ENCODE measurements at regions not wholly inside any gene's neighbourhood (a gene's known extent, or its start where the extent isn't known, plus 50 kb on each side); places are given as distances from the start of the nearest gene placed in this dataset.
"Not testable (repeated sequence)": the region's sequence is repeated elsewhere in the genome, so short reads cannot be mapped to it uniquely, and the experiment has no call there.

GRCh38 chr18:14382666-14383065 is 160.7 kb downstream of the POTEC start:
- H3K27ac ChIP-seq; intact Hi-C loops (cut with DNase I); H3K9me3 ChIP-seq; H3K4me3 ChIP-seq; ATAC-seq; H3K27me3 ChIP-seq; DNase-seq; H3K36me3 ChIP-seq; H3K4me1 ChIP-seq: not testable (repeated sequence)
- 75 to 90% (median 87%) methylated on average over 11 to 23 of the region's 25 CpGs for WGBS, 4 donors

GRCh38 chr18:14379489-14379888 is 163.9 kb downstream of the POTEC start:
- H3K36me3 ChIP-seq; DNase-seq; H3K4me3 ChIP-seq; H3K27ac ChIP-seq; H3K4me1 ChIP-seq; intact Hi-C loops (cut with DNase I); ATAC-seq; H3K9me3 ChIP-seq; H3K27me3 ChIP-seq: not testable (repeated sequence)
- 87 to 97% (median 94%) methylated on average over 2 of the region's 2 CpGs for WGBS, 4 donors

DNA sequence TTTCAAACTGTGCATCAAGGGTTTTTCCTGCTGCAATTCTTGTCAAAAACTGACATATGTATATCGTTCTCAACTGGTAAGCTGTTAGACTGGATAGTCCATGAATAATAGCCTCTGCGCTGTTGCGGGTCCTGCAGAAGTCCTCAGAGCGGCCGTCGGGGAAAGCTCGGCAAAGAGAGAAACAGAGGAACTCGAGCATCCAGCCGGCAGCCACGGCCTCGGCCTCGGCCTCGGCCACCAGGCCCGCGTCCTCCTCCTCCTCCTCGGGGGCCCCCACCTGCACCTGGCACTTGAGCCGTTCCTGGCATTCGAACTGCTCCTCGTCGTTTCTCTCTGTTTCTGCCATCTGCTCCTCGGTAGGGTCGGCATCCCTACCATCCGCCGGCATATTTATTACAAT is 165.0 kb downstream of the POTEC start:
- DNase-seq; H3K4me1 ChIP-seq; intact Hi-C loops (cut with DNase I); ATAC-seq; H3K27ac ChIP-seq; H3K4me3 ChIP-seq; H3K36me3 ChIP-seq; H3K9me3 ChIP-seq; H3K27me3 ChIP-seq: not testable (repeated sequence)
- 82 to 90% (median 85%) methylated on average over 24 of the region's 24 CpGs for WGBS, 4 donors

- peak in 1 of 5 donors; percentile 54 for DNase-seq
Observed at GRCh38 chr18:14361346-14361745, 182.1 kb downstream of the POTEC start.

DNA sequence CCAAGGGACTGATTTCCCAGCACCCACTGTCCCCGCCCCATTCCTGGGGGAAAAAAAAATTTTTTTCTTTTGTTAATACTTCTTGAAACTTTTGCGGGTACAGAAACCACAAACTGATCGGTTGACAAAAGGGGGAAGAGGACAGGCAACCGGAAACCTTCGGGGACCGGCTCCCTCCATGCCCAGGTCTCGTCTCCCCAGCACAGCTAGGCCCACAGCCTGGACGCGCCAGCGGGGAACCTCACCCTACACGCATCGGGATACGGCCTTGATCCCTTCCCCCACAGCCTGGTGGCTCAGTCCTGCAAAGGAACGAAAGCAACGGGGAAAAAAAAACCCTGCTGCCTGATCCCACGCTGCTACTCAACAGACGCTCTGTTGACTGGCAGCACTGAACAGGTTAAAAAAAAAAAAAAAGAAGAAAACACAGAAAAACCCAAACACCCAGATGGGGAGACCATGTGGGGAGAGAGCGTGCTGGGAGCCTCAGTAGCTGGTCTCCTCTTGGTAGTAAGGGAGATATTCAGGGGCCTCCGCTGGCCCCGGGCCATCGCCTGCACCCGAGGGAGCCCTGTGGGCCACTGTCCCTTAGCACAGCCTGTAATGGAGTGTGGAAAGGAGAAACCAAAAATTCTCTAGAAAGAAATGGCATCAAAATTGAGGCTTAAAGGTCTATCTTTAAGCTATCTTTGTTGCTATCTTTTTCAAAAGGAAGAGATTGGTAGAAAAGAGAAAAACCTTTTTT is 185.7 kb downstream of the POTEC start:
- H3K4me3 ChIP-seq; H3K27me3 ChIP-seq; H3K9me3 ChIP-seq; H3K4me1 ChIP-seq; H3K27ac ChIP-seq; H3K36me3 ChIP-seq; intact Hi-C loops (cut with DNase I); ATAC-seq; DNase-seq: not testable (repeated sequence)
- WGBS, 4 donors = 83 to 91% (median 88%) methylated on average over 21 to 22 of the region's 22 CpGs

More at GRCh38 chr18:14361346-14361745, 182.1 kb downstream of the POTEC start:
- ATAC-seq; H3K4me3 ChIP-seq; H3K36me3 ChIP-seq; intact Hi-C loops (cut with DNase I); H3K4me1 ChIP-seq; H3K27ac ChIP-seq; H3K27me3 ChIP-seq; H3K9me3 ChIP-seq: not testable (repeated sequence)
- 85 to 91% (median 88%) methylated on average over 14 to 18 of the region's 18 CpGs for WGBS, 4 donors

GRCh38 chr18:14342170-14342569 is 201.2 kb downstream of the POTEC start:
- 32 to 37% (median 32%) methylated on average over 3 of the region's 3 CpGs for WGBS, 4 donors

DNA sequence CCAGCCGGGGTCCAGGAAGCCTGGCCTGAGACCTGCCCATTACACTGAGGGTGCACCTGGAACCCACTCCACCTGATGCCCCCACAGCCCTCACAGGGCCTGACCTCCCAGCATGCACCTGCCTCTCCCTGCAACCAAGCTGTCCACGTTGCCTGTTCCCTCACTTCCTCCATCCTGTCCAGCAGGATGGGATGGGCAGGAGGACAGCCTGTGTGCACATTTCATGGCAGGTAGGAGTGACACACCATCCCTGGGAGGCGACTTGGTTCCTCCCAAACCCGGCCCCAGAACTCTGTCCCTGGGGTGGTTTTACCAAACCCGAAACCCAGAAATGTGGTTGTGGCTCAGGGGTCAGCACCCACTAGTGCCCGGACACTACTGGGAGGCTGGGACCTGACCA is 203.8 kb upstream of the ZNF519 start:
- 58 to 81% (median 71%) methylated on average over 5 to 6 of the region's 6 CpGs for whole genome bisulfite sequencing, 4 donors
- ATAC-seq; H3K27me3 ChIP-seq; H3K36me3 ChIP-seq; H3K9me3 ChIP-seq; DNase-seq; H3K4me3 ChIP-seq; intact Hi-C loops (cut with DNase I); H3K4me1 ChIP-seq; H3K27ac ChIP-seq: not testable (repeated sequence)

More at GRCh38 chr18:14342170-14342569, 201.2 kb downstream of the POTEC start:
- H3K4me1 ChIP-seq; ATAC-seq; H3K36me3 ChIP-seq; H3K27ac ChIP-seq; H3K4me3 ChIP-seq; H3K27me3 ChIP-seq; intact Hi-C loops (cut with DNase I); DNase-seq; H3K9me3 ChIP-seq: not testable (repeated sequence)

DNA sequence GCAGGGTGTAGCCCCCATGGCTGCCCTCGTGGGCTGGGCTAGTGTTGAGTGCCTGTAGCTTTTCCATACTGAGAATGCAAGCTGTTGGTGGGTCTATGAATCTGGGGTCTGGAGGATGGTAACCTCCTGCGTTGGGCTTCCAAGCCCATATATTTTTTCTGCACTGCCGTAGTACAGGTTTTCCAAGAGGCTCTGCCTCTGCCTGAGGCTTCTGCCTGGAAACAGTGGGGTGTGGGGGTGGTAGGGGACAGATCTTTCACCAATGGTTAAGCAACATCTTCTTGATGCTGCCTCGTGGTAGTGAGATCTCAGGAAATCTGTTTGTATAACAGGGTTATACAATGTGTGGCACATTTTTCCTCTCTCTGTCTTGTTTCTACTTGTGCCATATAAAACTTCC is 189.0 kb upstream of the ZNF519 start:
- intact Hi-C loops (cut with DNase I); H3K4me1 ChIP-seq; H3K27me3 ChIP-seq; H3K27ac ChIP-seq; H3K9me3 ChIP-seq; ATAC-seq; H3K4me3 ChIP-seq; DNase-seq; H3K36me3 ChIP-seq: not testable (repeated sequence)
- WGBS, 4 donors = 58 to 72% (median 62%) methylated on average over 4 of the region's 4 CpGs

- H3K27ac ChIP-seq, ATAC-seq, H3K9me3 ChIP-seq, H3K4me1 ChIP-seq, H3K4me3 ChIP-seq, H3K36me3 ChIP-seq, DNase-seq, H3K27me3 ChIP-seq: not testable (repeated sequence)
- intact Hi-C loops (cut with DNase I) = loop anchor here in 2 of 10 donors (2.0 kb wide), 1 partner anchor 22 kb away; no protein-coding TSS in a partner anchor
- 72 to 85% (median 80%) methylated on average over 7 of the region's 7 CpGs for WGBS, 4 donors
Observed at GRCh38 chr18:14301255-14301654, 169.0 kb upstream of the ZNF519 start.

GRCh38 chr18:14295081-14295480 is 162.8 kb upstream of the ZNF519 start:
- intact Hi-C loops (cut with DNase I); H3K4me3 ChIP-seq; H3K27me3 ChIP-seq; ATAC-seq; H3K9me3 ChIP-seq; DNase-seq; H3K36me3 ChIP-seq; H3K27ac ChIP-seq; H3K4me1 ChIP-seq: not testable (repeated sequence)
- 52 to 64% (median 62%) methylated on average over 3 of the region's 3 CpGs for WGBS, 4 donors
